HG02884 (cell line): ENCODE measurements at regions not wholly inside any gene's neighbourhood (a gene's known extent, or its start where the extent isn't known, plus 50 kb on each side); places are given as distances from the start of the nearest gene placed in this dataset.
"Not testable (repeated sequence)": the region's sequence is repeated elsewhere in the genome, so short reads cannot be mapped to it uniquely, and the experiment has no call there.

Experiments
- ATAC-seq: cut with Tn5 transposase; IDR thresholded peaks from one replicate; pipeline ENCODE4 v1.9.1; 2021; ENCODE audit warnings: mild to moderate bottlenecking, moderate library complexity; ENCODE audit not compliant: unreplicated experiment

DNA sequence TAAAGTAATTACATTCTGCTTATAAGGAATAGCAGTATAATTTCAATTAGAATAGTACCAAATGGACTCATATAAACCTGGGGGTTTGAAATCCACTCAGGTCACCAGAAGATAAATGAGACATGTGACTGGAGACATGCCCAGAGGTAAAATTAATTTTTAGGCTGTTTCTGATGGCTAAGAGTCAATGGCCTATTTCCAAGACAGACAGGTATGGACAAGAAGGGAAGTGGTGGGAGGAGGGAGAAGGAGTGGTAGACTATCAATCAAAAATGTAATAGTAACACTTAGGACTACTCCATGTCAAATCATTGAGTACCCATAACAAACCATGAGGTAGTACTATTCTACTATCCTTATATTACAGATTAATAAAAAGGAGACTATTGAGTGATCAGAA lies 544.0 kb downstream of the GALC start:
- ATAC-seq: no peak

DNA sequence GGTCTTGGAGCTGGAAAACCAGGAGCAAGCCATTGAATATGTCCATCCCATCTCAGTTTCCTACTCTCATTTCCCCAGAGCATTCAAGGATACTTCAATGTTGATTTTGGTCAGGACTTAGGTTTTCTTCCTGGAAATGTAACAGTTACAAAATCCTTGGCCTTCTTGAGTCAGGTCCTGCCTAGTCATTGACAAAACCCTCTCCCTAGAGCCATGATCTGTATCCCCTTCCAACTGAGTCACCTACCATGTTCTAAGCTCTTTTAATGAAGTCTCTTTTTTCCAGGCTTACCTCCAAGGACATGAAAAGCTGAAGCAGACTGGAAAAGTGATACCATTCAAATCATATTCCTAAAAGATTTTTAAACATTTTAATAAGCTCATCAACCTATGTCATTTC lies 549.2 kb downstream of the GALC start:
- no peak for ATAC-seq

DNA sequence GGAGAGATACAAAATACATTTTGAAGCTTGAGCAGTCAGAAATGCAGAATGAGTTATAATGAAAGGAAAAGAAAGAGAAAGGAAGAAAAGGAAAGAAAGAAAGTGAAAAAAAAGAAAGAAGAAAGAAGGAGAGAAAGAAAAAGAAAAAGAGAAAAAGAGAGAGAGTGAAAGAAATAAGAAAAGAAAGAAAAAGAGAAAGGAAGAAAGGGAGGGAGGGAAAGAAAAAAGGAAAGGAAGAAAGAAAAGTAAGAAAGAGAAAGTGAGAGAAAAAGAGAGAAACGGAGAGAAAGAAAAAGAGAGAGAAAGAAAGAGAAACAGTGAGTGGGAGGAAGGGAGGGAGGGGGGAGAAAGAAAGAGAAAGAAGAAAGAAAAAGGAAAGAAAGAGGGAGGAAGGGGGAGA lies 549.9 kb downstream of the GALC start:
- ATAC-seq: no peak

DNA sequence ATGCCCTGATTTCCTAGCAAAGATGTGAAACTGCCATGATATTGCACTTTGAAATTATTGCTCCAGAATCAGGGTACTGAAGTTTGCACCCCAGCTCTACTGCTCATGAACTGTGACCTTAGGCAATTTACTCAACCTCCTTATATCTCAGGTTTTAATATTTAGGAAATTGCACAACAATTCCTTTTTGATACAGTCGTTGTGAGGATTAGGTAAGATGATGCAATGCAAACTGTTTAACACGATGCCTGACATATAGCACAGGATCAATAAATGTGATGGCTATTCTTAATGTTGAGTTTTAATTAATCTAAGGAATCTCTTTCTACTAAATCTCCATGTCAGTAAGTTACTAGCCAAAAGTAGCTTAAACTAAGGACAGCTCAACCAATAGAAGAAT lies 555.8 kb downstream of the GALC start:
- ATAC-seq: no peak

DNA sequence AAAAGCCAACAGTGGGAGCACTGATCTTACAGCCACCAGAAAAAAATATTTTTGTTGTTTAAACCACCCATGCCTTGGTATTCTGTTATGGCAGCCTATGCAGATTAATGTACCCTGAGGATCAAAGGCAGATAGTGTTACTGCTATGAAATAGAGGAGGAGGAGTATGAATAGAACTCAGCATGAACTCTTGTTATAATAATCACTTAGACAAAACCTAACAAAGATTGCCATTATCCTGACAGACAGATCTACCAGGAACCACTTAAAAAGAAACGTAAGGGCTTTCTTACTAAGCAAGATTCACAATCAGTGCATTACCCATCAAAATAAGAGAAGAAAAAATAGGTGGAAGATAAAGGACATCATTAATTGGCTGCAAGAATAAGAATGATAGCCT lies 558.3 kb downstream of the GALC start:
- no peak for ATAC-seq

DNA sequence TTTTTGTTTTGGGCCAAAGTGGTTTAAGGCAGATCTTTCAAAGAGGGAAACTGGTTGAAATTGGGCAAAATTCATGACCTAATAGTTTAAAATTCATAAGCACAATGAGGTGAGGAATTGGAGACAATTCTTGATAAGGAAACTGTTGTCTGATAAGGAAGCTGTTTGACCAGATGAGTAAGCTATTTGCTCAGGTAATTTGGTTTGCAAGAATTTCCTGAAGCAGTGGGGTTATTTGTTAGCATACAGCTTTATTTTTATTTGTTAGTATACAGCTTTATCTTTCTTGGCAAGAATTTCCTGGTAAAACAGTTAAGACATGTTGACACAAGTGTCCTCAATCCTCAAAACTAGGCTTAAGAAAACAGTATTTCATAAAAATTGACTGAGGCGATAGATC lies 559.0 kb downstream of the GALC start:
- ATAC-seq: no peak

DNA sequence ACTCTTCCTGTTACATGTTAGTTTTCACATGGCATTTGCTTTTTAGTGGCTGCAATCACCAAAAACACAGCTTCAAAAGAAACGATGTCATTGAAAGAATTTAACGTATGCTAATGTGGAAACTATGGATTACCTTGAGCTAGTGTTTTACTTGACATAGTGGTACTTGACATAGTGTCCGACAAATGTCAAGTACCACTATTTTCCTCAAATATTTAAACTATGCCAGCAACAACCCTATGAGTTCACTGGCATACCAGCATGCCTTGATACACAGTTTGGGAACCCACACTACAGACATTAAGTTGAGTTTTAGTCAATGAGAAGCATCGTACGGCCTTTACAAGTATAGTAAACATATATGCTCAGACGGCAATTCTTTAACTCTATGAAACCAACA lies 560.3 kb downstream of the GALC start:
- ATAC-seq: no peak

DNA sequence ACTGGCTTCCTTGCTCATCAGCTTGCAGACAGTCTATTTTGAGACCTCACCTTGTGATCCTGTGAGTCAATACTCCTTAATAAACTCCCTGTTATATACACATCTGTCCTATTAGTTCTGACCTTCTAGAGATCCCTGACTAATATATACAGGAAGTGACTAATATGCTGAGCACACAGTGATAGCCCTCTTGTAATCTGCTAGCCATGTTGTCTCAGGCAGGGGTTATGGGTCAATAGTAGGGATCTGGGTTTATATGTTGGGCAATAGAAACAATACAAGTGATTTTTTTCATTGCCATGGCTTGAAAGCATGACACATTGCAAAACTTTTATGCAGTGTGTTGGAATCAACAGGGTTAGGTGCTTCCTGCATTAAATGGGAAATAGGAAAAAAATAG lies 562.2 kb downstream of the GALC start:
- no peak for ATAC-seq

DNA sequence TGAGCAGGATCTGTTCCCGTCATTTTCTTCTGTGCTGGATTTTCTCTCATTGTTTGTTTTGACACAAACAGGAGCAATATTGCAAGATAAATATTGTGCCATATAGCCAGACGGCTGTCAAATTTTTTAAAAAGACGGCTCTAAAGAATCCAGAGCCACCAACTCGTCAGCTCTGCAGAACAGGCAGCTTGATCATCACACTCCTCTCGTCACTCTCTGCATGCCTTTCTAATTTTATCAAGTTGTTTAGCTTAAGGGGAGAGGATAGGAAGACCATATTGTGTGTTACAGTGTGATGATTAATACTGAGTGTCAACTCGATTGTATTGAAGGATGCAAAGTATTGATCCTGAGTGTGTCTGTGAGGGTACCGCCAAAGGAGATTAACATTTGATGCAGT lies 562.8 kb downstream of the GALC start:
- no peak for ATAC-seq

DNA sequence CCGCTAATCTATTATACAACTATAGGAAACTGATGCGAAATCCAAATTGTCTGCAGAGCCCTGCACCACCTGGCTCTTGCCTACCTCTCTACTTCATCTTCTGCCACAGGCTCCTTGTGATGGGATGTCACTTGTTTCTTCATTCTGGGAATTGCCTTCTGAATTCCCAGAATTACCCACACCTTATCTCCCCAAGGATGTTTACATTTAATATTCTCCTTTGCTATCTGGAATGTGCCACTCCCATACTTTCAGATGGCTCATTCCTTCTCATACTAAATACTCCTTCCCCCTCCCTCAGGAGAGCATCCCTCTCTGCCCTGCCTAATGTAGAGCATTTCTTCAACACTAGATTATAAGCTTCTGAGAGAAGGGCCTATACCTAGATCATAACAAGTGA lies 573.1 kb downstream of the GALC start:
- ATAC-seq: no peak

DNA sequence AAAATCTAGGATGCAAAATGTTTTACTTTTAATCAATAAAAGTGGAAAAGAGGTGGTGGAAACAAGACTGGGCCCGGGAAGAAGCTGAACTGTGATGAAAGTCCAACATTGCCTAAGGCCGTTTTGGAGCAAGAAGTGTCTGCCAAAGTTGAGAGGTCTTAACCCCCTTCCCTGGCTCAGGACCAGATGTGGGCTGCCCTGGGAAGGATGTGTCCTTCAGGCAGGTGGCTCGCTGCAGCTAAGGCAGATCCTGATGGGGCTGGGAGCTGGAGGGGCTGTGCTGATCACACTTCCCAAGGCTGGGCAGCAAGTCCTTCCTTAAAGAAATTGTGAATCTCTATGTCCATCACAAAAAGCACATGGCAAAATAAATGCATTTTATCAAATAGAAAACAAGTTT lies 581.6 kb downstream of the GALC start:
- no peak for ATAC-seq

DNA sequence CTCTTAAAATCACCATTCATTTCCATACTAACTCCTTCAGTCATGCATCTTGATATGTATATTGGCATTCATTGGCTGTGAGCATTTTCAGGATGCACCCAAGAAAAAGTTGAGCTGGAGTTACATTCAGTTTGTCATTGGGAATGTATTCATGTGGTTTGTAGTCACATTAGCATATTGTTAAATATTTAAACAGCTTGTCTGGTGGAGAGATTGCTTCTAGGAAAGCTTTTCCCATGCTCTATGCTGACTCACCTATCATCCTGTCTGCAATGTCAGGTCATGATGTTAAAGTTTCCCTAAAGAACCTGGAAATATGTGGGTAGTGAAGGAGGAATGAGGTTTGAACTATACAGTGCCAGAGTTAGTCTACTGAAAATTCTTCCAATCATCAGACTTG lies 583.6 kb downstream of the GALC start:
- no peak for ATAC-seq

DNA sequence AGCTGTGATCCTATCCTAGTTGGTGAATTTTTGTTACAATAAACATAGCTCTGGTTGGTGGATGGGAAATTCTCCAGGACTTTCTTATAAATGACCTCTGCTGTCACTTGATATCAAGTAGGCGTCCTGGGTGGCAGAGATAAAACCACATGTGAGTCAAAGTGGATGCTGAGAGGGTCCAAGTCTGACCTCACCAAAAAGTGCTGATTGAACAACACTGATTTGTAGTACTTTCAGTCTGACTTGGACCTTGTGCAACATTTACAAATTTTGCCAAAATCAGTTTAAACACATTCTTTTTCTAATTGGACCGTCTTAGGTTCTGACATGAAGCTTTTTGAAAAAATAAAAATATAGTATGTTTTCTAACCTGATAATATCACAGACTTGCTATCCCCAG lies 585.6 kb downstream of the GALC start:
- ATAC-seq: no peak

DNA sequence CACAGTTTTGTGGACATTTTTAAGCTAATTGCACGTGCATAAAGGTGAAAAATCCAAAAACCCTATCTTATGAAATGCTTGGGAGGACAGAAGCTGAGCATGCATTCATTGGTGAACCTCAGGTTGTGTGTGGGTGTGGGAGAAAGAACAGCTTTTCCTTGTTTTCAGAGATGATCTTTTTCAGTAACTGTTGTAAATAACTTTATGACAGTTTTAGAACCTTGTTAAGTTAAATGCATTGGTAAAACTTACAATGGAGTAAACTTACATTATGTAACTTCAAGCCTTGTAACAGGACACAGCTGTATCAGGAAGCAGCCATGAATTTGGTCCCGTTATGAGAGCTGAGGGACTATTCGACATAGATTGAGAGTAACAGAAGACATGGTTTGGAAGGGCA lies 587.4 kb downstream of the GALC start:
- ATAC-seq: no peak

DNA sequence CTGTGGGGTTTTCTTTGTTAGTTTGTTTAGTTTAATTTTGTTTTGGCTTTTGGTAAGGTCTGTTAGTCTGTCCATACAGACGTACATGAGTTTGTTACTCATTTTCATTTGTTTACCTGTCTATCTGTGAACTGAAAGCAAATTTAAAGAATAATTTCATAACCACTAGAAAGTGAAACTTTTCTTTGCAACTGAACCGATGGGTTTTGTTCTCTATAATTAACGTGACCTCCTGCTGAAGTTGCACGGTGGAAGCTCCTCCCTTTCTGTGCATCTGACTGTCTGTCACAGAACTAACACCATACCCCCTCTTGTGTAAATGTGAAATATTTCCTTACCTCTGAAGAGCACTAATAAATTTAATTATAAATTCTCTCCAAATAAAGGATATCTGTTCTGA lies 595.5 kb downstream of the GALC start:
- ATAC-seq: no peak

DNA sequence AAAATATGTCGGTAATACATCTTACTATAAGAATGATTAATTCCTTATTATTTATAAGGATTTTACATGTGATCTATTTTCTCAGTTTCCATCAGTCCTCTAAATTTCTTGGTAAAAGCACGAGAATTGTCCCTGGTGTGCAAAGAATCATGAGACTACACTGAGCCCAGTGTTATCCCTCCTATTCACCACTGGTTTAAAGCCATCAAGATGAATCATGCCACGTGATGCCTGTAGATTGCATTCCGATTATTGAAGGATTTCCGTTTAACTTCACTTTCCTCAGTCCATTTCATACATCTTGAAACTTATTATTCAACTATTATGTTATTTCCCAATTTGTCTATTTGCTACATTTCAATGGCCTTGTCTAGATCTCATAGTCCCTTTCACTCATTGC lies 601.9 kb downstream of the GALC start:
- no peak for ATAC-seq

DNA sequence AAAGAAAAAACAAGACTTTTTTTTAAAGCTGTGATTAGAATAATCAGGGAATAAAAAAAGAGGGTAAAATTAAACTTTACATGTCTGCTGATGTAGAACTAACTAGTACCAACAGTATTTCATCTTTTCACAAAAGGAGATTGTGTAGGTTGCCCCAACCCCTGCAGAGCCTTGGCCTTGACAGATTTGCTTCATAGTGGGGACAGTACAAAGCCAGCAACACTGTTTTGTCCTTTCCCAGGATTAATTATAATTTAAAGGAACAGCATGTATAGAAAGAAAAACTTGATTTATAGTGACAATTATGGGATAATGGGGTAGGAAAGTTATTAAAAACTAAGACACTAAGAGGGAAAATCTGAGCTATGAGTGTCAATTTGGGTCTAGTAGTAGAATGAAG lies 604.0 kb downstream of the GALC start:
- no peak for ATAC-seq

DNA sequence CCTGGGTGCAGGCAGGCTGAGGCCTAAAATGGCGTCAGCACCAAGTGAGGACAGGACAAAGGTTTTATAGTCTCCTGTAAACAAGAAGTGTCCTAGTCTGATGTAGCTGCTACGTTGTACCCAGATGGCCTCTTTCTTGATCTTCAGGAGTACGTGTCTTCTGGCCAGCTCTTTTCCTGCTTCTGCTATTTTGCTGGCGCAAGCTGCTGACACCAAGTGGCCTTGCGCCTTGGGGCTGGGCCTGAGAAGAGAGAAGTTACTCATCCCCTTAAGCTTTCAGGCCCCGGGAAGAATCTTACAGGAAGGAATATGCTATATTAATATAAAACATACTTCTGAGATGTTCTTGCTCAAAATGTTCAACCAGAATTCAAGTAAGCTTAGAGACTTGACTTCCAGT lies 605.2 kb downstream of the GALC start:
- no peak for ATAC-seq

DNA sequence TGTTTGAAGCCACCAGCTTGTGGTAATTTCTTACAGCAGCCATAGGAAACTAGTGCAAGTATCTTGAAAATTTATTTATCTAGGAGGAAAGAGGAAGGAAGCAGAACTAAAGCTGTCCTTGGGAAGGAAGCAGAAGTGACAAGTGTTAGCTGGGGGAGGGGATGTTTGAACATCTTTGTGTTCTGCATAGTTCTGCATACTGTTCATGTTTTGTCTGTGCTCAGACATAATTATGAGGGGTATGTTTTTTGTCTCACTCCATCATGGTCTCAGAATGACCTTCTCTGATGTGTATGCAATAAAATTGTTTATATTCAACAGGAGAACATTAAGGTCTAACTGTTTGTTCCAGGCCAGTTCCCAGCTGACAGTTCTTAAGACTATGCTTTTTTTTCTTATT lies 606.5 kb downstream of the GALC start:
- no peak for ATAC-seq

DNA sequence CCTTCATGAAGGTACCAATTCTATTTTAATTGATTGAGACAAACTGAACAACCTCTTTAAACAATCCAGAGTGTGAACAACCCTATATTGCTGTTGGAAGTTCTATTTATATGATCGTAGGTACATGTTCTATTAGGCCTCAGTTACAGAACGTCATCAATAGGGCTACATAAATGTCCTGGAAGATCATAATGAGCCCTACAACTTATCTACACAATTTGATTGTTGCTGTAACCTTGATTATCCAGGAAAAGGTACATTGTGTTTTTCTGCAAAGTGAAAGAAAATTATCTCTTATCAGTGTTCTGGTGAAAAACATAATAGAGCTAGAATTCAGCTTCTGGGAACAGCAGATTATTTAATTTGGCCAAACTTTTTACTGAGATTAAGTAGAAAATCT lies 612.9 kb downstream of the GALC start:
- no peak for ATAC-seq

DNA sequence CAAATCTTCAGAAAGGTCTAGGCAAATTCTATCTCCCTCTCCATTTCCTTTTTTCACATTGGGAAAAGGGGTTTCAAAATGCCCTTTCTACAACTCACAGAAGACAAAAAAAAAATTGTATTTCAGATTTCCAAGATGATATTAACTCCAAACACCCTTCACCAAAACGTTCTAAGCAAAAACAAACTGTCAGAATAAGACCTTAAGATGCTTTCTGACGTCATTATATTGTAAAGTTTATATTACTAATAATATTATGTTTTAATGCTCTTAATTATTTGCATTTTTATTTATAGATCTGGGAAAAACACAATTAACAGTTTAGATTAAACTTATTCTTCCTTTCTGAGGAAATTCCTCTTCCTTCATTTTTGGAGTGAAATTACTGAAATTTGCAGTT lies 624.2 kb downstream of the GALC start:
- ATAC-seq: no peak

DNA sequence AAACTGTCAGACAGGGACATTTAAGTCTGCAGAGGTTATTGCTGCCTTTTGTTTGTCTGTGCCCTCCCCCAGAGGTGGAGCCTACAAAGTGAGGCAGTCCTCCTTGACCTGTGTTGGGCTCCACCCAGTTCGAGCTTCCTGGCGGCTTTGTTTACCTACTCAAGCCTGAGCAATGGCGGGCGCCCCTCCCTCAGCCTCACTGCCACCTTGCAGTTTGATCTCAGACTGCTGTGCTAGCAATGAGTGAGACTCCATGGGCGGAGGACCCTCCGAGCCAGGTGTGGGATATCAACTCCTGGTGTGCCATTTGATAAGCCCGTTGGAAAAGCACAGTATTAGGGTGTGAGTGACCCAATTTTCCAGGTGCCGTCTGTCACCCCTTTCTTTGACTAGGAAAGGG lies 632.7 kb downstream of the GALC start:
- ATAC-seq: not testable (repeated sequence)

DNA sequence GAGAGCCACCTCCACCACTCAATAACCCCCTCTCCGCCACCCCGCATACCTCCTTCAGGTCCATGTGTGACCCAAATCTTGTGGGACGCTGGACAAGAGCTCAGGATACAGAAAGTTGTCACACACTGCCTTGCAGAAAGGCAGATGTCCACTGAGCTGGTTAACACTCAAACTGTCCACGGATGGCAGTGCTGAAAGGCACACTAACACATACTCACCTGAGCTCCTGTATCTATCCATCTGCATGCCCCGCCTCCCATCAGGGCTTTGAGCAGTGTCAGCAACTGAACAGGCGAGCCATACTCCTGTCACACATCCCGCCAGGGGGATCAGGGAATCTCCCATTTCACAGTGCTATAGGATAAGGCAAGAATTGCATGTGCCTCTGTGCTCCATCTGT lies 642.0 kb downstream of the GALC start:
- ATAC-seq: no peak

DNA sequence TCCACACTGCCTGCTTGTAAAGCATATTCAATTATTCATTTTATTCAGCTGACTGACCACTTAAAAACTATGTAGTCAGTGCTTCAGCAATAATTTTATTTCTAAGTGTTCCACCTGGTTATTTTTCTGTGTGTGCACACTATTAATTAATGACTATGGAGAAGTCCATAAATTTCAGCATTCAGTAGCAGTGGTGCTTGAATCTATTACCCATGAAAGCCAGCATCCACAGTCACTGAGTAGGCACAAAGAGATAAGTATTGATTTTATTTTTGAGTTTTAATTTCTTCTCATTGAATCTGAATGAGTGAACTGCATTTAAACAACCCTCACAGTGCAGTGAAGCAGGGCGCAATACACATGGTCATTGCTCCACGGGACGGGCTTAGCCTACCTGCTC lies 643.1 kb downstream of the GALC start:
- no peak for ATAC-seq
